DND-41 (cell line): ENCODE measurements at regions not wholly inside any gene's neighbourhood (a gene's known extent, or its start where the extent isn't known, plus 50 kb on each side); places are given as distances from the start of the nearest gene placed in this dataset.

ENCODE experiments used
- ATAC-seq: fragments of 200-7000 bp; cut with Tn5 transposase; 3 replicates; pipeline ENCODE4 v1.9.1; 2021; ENCODE audit warnings: low read depth; ENCODE audit not compliant: insufficient read depth
- DNase-seq: peaks from one replicate; pipeline ENCODE4 v3.0.0-alpha.2; 2020
- H2AFZ ChIP-seq: 2 replicates; pipeline ENCODE4 v1.6.0; 2012; ENCODE audit warnings: low read depth, low read length
- H3K27ac ChIP-seq: 2 replicates; pipeline ENCODE4 v1.5.1; 2012; ENCODE audit warnings: low read length, inconsistent platforms
- H3K27me3 ChIP-seq: fragments of 200-600 bp; sonication (generic); 2 replicates; pipeline ENCODE4 v1.6.0; 2012; ENCODE audit warnings: low read length, mild to moderate bottlenecking, inconsistent platforms; ENCODE audit not compliant: insufficient read depth, poor library complexity
- H3K36me3 ChIP-seq: 2 replicates; pipeline ENCODE4 v1.5.1; 2012; ENCODE audit warnings: low read length, inconsistent platforms; ENCODE audit not compliant: insufficient read depth
- H3K4me1 ChIP-seq: 2 replicates; pipeline ENCODE4 v1.5.1; 2012; ENCODE audit warnings: mild to moderate bottlenecking, low read length; ENCODE audit not compliant: insufficient read depth
- H3K4me2 ChIP-seq: 2 replicates; pipeline ENCODE4 v1.6.0; 2012; ENCODE audit warnings: mild to moderate bottlenecking, moderate library complexity, low read length, inconsistent platforms; ENCODE audit not compliant: insufficient read depth
- H3K4me3 ChIP-seq, 2 experiments: fragments of 200-600 bp in 1 of 2; shearing (Covaris generic) in 1 of 2; 2 replicates each; pipeline ENCODE4 v1.5.1; 2012 to 2016; ENCODE audit warnings: inconsistent platforms in 2 of 2, low read length in 2 of 2, mild to moderate bottlenecking in 2 of 2, low read depth in 1 of 2, moderate library complexity in 1 of 2
- H3K79me2 ChIP-seq: 2 replicates; pipeline ENCODE4 v1.6.0; 2012; ENCODE audit warnings: low read length, inconsistent platforms; ENCODE audit not compliant: insufficient read depth
- H3K9ac ChIP-seq: 2 replicates; pipeline ENCODE4 v1.6.0; 2012; ENCODE audit warnings: low read depth, mild to moderate bottlenecking, inconsistent platforms, low read length, moderate library complexity
- H3K9me3 ChIP-seq: 2 replicates; pipeline ENCODE4 v1.5.1; 2012; ENCODE audit warnings: low read length, moderate library complexity, mild to moderate bottlenecking, inconsistent platforms; ENCODE audit not compliant: insufficient read depth, severe bottlenecking
- H4K20me1 ChIP-seq: 2 replicates; pipeline ENCODE4 v1.6.0; 2012; ENCODE audit warnings: low read length; ENCODE audit not compliant: insufficient read depth
- CTCF ChIP-seq: IDR thresholded peaks from 2 replicates; pipeline ENCODE4 v1.5.1; 2012; ENCODE audit warnings: borderline replicate concordance, low read length, moderate library complexity, mild to moderate bottlenecking; ENCODE audit not compliant: poor library complexity, severe bottlenecking; ENCODE audit errors: extremely low read depth
- EZH2 ChIP-seq: IDR thresholded peaks from 3 replicates; pipeline ENCODE4 v1.6.1; 2012; ENCODE audit warnings: borderline replicate concordance, low read depth, mild to moderate bottlenecking, moderate library complexity, low read length, inconsistent platforms; ENCODE audit not compliant: severe bottlenecking

- no peak overlapping the region for H3K27ac ChIP-seq
- no peak for TF ChIP-seq CTCF
- no peak for TF ChIP-seq EZH2
- no peak overlapping the region for H3K4me2 ChIP-seq
- H3K9ac ChIP-seq: no peak overlapping the region
- H3K79me2 ChIP-seq: no peaks in the 10 kb centered on the region
- DNase-seq (no peak), ATAC-seq (no peak)
- no peaks in the 10 kb centered on the region for H3K9me3 ChIP-seq
- no peak overlapping the region for H3K4me3 ChIP-seq
- no peaks in the 10 kb centered on the region for H3K4me1 ChIP-seq
- no peaks in the 10 kb centered on the region for H4K20me1 ChIP-seq
- H3K27me3 ChIP-seq: peaks cover 18% of the 10 kb centered on the region
- H2AFZ ChIP-seq: no peak overlapping the region
- H3K36me3 ChIP-seq: no peaks in the 10 kb centered on the region
These were observed 106.3 kb upstream of the VRK1 start for GRCh38 chr14:96690713-96691383.

- DNase-seq (no peak), ATAC-seq (no peak)
- no peaks in the 10 kb centered on the region for H3K79me2 ChIP-seq
- no peaks in the 10 kb centered on the region for H3K9me3 ChIP-seq
- no peak overlapping the region for H3K4me2 ChIP-seq
- H2AFZ ChIP-seq: no peak overlapping the region
- H3K4me3 ChIP-seq: no peak overlapping the region
- no peaks in the 10 kb centered on the region for H4K20me1 ChIP-seq
- H3K9ac ChIP-seq: no peak overlapping the region
- no peak for TF ChIP-seq CTCF
- no peak for TF ChIP-seq EZH2
- no peaks in the 10 kb centered on the region for H3K36me3 ChIP-seq
- H3K27me3 ChIP-seq: peaks cover 18% of the 10 kb centered on the region
- H3K4me1 ChIP-seq: no peaks in the 10 kb centered on the region
- no peak overlapping the region for H3K27ac ChIP-seq
These were observed 103.8 kb upstream of the VRK1 start for GRCh38 chr14:96693252-96693820.

- Histone ChIP-seq H2AFZ (no peak overlapping the region), H3K9me3 (no peaks in the 10 kb centered on the region), H3K27ac (no peak overlapping the region), H3K36me3 (no peaks in the 10 kb centered on the region), H3K27me3 (peaks cover 14% of the 10 kb centered on the region), H3K4me3 (no peak overlapping the region), H3K4me1 (no peaks in the 10 kb centered on the region), H3K9ac (no peak overlapping the region), H4K20me1 (no peaks in the 10 kb centered on the region), H3K79me2 (no peaks in the 10 kb centered on the region), H3K4me2 (no peak overlapping the region)
- DNase-seq (no peak), ATAC-seq (no peak)
- TF ChIP-seq CTCF (no peak), EZH2 (no peak)
These were observed 103.2 kb upstream of the VRK1 start for GRCh38 chr14:96693987-96694386.
